Heart right ventricle (tissue), 16 donors: ENCODE measurements at regions not wholly inside any gene's neighbourhood (a gene's known extent, or its start where the extent isn't known, plus 50 kb on each side); places are given as distances from the start of the nearest gene placed in this dataset.

Source experiments
- ATAC-seq, 8 donors: fragments of 200-7000 bp; cut with Tn5 transposase; one replicate each; pipeline ENCODE4 v1.9.1; 2020; ENCODE audit warnings: mild to moderate bottlenecking in 8 of 8, moderate library complexity in 8 of 8, moderate number of reproducible peaks in 1 of 8
- DNase-seq, 2 donors: peaks; one replicate each; pipeline ENCODE4 v3.0.0-alpha.2; 2020
- H3K27ac ChIP-seq, 10 donors: fragments of 200-600 bp; sonication (generic) in 2 of 10; one replicate each; pipeline versions ENCODE4 v1.5.0 to v1.8.0; 2020 to 2022; ENCODE audit warnings: mild to moderate bottlenecking in 3 of 10
- H3K27me3 ChIP-seq, 7 donors: fragments of 200-600 bp; one replicate each; pipeline ENCODE4 v1.8.0; 2021 to 2022; ENCODE audit warnings: mild to moderate bottlenecking in 2 of 7
- H3K36me3 ChIP-seq, 9 donors: fragments of 200-600 bp; sonication (generic) in 1 of 9; one replicate each; pipeline versions ENCODE4 v1.5.0 to v1.8.0; 2020 to 2022; ENCODE audit warnings: mild to moderate bottlenecking in 2 of 9
- H3K4me1 ChIP-seq, 9 donors: fragments of 200-600 bp; sonication (generic) in 1 of 9; one replicate each; pipeline versions ENCODE4 v1.5.0 to v1.8.0; 2020 to 2022; ENCODE audit warnings: mild to moderate bottlenecking in 4 of 9
- H3K4me3 ChIP-seq, 10 donors: fragments of 200-600 bp; sonication (generic) in 2 of 10; one replicate each; pipeline versions ENCODE4 v1.5.0 to v1.8.0; 2020 to 2022; ENCODE audit warnings: mild to moderate bottlenecking in 7 of 10, moderate library complexity in 2 of 10
- H3K9me3 ChIP-seq, 11 donors: fragments of 200-600 bp in 10 of 11; sonication (generic) in 2 of 11; one replicate each; pipeline versions ENCODE4 v1.5.0 to v1.8.0; 2013 to 2022; ENCODE audit warnings: mild to moderate bottlenecking in 2 of 11, control low read depth in 1 of 11, moderate library complexity in 1 of 11
- CTCF ChIP-seq, 9 donors: fragments of 200-600 bp; sonication (generic) in 2 of 9; IDR thresholded peaks; one replicate each; pipeline versions ENCODE4 v1.5.0 to v1.8.0; 2021 to 2022; ENCODE audit warnings: antibody characterized with exemption in 9 of 9, mild to moderate bottlenecking in 5 of 9, moderate library complexity in 1 of 9
- WGBS, 2 donors: extraction: QIAGEN DNeasy Blood & Tissue Kit; methylation state at CpG; one replicate each; pipeline ENCODE4 v1.1.7; 2013; ENCODE audit warnings: inconsistent platforms in 1 of 2; 5-methylcytosine and 5-hydroxymethylcytosine counted together
- intact Hi-C, 10 donors: fragments of 100-400 bp; cut with DNase I; formaldehyde crosslinking; loops; one replicate each; pipeline versions ENCODE4 v1.11.1 to v1.14.2; 2022
- donor health status: Arrhythmogenic right ventricular cardiomyopathy.
- donor health status: ischemic (EF 13 %, LVEDD 7.1; RV severe dilation, severe dysfunction).
- donor health status: healthy with polysubstance abuse.
- donor health status: DM: no; HTN: yes; CAD: no.
- donor health status: DM: no; HTN: no; CAD: no.
- donor health status: ischemic (EF 25% LVEDD 6.9; RV normal size, moderate dysfunction).
- donor health status: ischemic (EF 25% LVEDD 5.7; RV mildly dilated, moderate dysfunction).
- donor health status: healthy.
- donor health status: DM: yes; HTN: yes; CAD: no.
- donor health status: Ischemic cardiomyopathy.
- donor health status: ischemic (EF 35%, LVEDD 5.7; RV mildly dilated, moderate dysfunction).
- donor health status: nonischemic (EF 11% LVEDD 7.7; RV severe dilation, severe dysfunction).
- donor health status: DM: yes; HTN: yes; CAD: no.
- donor health status: PGD.
- donor health status: ischemic (EF 29% LVEDD 5.4; RV normal size, mild dysfunction).
- donor health status: nonischemic (EF 23%, LVEDD 6.1; RV moderate dilation, normal function).

DNA sequence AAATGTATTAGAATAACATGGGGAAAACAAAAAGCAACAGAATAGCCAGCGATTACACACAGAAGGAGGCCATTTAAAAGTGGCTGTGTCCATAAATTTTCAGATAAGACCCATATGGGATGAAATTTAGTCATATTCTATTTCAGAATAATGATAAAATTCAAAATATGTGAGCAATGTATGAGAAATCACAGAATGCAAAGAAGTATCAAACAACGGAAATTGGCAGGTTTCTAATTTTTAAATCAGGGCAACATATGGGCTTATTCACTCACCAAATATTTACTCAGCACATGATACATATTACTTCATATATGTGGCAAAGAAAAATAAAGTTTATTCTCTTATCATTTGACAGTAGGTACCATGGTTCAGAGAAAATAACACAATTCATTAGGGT, 208.5 kb downstream of the GRB14 start:
- intact Hi-C loops, result no loop called here
- Histone ChIP-seq H3K27me3 (no peaks in the 10 kb centered on the region), H3K9me3 (no peaks in the 10 kb centered on the region), H3K4me1 (no peaks in the 10 kb centered on the region), H3K36me3 (no peaks in the 10 kb centered on the region), H3K27ac (no peak overlapping the region), H3K4me3 (no peak overlapping the region)
- DNase-seq (no peak), ATAC-seq (no peak)
- 75 to 78% methylated on average over 2 of the region's 2 CpGs for WGBS, 2 donors
- no peak for TF ChIP-seq CTCF (IDR thresholded peaks at IDR 0.05)

DNA sequence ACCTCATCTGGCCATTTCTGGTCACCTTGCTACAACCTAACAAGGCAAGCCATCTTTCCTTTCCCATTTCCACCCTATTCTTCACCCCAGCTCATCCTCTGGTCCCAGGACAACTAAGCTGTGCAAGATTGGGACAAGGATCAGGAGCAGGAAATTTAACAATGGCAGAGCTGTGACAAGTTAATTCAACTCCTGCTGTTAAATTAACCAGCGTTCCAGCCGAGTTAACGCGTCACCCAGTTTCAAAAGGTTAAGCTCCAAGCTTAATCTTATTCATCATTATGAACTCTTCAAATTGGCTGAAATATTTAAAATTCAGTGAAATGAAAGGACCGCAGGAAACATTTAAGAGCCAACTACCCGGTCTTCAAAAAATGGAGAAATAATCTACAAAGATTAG, 231.9 kb downstream of the GRB14 start:
- no peak overlapping the region for H3K4me3 ChIP-seq
- no peaks in the 10 kb centered on the region for H3K27me3 ChIP-seq
- WGBS, 2 donors, result 90 to 91% methylated on average over 6 of the region's 6 CpGs
- DNase-seq (no peak), ATAC-seq (no peak)
- H3K36me3 ChIP-seq, result no peaks in the 10 kb centered on the region
- H3K27ac ChIP-seq, result no peak overlapping the region
- no peaks in the 10 kb centered on the region for H3K4me1 ChIP-seq
- H3K9me3 ChIP-seq, result no peaks in the 10 kb centered on the region
- TF ChIP-seq CTCF (IDR thresholded peaks at IDR 0.05), result no peak
- intact Hi-C loops, result no loop called here

DNA sequence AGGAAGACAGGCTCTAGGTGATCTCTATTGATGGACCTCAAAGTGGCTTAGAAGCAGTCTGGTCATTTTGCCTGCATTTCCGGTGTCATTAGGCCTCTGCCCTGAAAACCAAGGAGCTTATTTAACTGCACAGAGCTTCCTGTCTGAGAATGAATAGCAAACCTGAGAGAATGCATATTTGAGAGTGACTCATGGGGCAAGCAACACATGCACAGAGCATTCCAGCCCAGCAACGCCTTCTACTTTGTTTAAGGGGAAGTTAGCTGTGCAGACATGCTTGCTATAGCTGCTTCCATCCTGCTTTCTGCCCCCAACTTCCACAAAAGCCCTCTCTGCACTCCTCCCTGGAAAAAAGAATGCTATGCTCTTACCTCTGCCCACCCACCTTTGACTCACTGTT, 232.8 kb downstream of the GRB14 start:
- H3K27me3 ChIP-seq, result no peaks in the 10 kb centered on the region
- no peak for TF ChIP-seq CTCF (IDR thresholded peaks at IDR 0.05)
- DNase-seq (no peak), ATAC-seq (no peak)
- no peaks in the 10 kb centered on the region for H3K4me1 ChIP-seq
- H3K9me3 ChIP-seq, result no peaks in the 10 kb centered on the region
- WGBS, 2 donors, result 59 to 62% methylated on average over 2 of the region's 2 CpGs
- H3K36me3 ChIP-seq, result no peaks in the 10 kb centered on the region
- intact Hi-C loops, result no loop called here
- H3K4me3 ChIP-seq, result no peak overlapping the region
- H3K27ac ChIP-seq, result no peak overlapping the region

DNA sequence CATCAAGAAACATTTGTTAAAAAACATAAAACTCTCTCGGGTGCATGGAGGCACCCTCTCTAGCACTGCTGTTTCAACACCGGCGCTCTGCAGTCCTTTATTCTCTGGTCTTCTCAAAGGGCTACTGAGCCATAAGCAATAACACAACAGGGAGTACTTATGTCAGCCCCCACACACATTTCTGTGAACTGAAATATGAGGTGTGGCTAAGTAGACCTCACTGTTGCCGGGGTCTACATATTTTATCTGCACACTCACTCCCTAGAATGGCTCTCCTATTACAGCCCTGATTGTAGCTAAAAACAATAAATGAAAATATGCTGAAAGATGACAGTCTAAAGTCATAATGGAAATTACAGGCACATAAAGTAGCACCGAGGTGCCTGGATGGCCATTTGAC, 235.1 kb downstream of the GRB14 start:
- TF ChIP-seq CTCF (IDR thresholded peaks at IDR 0.05), result no peak

DNA sequence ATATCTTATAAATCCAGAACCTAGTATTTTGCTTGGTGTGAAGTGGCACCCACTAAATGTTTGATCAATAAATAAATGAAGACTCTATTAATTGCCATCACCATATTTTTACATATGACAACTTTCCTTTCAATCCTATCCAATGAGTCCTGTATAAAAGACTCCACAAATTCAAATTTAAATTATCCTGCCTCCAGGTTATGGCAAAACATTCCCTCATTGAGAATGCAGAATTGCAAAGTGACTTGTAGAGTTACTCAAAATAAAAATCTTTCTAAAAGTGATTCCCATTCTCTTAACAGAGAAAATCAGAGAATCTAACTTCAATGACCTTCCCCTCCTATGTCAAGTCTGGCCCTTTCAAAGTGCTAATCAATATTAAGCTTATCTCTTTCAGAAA, 236.8 kb downstream of the GRB14 start:
- DNase-seq (no peak), ATAC-seq (no peak)
- no peaks in the 10 kb centered on the region for H3K4me1 ChIP-seq
- no peak overlapping the region for H3K4me3 ChIP-seq
- H3K9me3 ChIP-seq, result no peaks in the 10 kb centered on the region
- no peak for TF ChIP-seq CTCF (IDR thresholded peaks at IDR 0.05)
- H3K27me3 ChIP-seq, result peaks cover 0 to under 1% (median 0%) of the 10 kb centered on the region in 7 donors
- H3K36me3 ChIP-seq, result no peaks in the 10 kb centered on the region
- H3K27ac ChIP-seq, result no peak overlapping the region
- intact Hi-C loops, result no loop called here

More for the DNA sequence above, 235.1 kb downstream of the GRB14 start:
- DNase-seq, result no peak
- no peaks in the 10 kb centered on the region for H3K36me3 ChIP-seq
- no peaks in the 10 kb centered on the region for H3K4me1 ChIP-seq
- no peak for ATAC-seq
- intact Hi-C loops, result no loop called here
- H3K4me3 ChIP-seq, result no peak overlapping the region
- H3K27me3 ChIP-seq, result no peaks in the 10 kb centered on the region
- H3K27ac ChIP-seq, result no peak overlapping the region
- 83 to 86% methylated on average over 5 of the region's 5 CpGs for WGBS, 2 donors
- no peaks in the 10 kb centered on the region for H3K9me3 ChIP-seq
